GM19025 (cell line): ENCODE measurements at regions not wholly inside any gene's neighbourhood (a gene's known extent, or its start where the extent isn't known, plus 50 kb on each side); places are given as distances from the start of the nearest gene placed in this dataset.

Source experiments
- ATAC-seq: cut with Tn5 transposase; IDR thresholded peaks from one replicate; pipeline ENCODE4 v1.9.1; 2021; ENCODE audit warnings: mild to moderate bottlenecking, low read depth, moderate library complexity; ENCODE audit not compliant: unreplicated experiment

- no peak for ATAC-seq
These were observed 402.1 kb upstream of the CHD6 start for GRCh38 chr20:42020316-42020715.

GRCh38 chr20:42018979-42019378 lies 400.8 kb upstream of the CHD6 start:
- ATAC-seq: no peak

DNA sequence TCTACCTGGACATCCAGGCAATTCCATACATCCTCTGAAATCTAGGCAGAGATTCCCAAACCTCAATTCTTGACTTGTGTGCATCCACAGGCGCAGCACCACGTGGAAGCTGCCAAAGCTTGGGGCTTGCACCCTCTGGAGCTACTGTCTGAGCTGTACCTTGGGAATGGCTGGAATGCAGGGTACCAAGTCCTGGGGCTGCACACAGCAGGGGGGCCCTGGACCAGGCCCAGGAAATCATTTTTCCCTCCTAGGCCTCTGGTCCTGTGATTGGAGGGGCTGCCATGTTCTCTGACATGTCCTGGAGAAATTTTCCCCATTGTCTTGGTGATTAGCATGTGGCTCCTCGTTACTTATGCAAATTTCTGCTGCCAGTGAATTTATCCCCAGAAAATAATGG lies 391.9 kb upstream of the CHD6 start:
- no peak for ATAC-seq

DNA sequence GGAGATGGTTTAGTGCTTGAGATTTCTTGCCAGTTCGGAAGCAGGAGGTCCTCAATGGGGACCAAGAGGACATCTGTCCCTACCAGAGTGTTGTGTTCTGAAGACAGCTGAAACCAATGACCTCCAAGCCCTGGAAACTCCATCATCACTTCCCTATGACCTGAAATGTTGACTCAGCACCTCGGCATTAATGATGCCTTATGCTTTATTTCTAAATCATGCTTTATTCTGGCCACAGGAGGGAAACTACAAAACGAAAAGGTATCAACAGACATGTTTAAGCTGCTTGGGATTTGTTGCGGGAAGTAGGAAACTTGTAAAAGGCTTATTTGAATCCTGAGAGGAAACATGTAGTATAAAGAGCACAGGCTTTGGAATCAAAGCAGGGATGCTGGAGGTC lies 389.1 kb upstream of the CHD6 start:
- ATAC-seq: no peak

- ATAC-seq: no peak
These were observed 387.0 kb upstream of the CHD6 start for GRCh38 chr20:42005211-42005610.

DNA sequence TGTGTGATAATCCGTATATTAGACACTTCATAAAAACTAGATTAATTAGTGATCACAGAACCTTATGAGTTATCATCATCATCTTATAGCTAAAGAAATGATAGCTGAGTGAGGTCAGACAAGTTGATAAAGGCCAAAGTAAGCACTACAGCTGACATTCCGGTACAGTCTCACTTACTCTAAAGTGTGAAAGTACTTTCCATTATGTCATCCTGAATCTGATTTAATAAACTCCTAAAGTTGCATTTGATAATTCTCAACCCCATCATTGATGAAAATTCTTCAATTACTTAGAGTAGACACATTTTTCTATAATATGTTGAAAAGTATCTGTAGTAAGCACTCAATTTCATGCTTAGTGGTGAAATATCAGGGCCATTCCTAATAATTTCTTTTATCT lies 385.2 kb upstream of the CHD6 start:
- ATAC-seq: no peak

DNA sequence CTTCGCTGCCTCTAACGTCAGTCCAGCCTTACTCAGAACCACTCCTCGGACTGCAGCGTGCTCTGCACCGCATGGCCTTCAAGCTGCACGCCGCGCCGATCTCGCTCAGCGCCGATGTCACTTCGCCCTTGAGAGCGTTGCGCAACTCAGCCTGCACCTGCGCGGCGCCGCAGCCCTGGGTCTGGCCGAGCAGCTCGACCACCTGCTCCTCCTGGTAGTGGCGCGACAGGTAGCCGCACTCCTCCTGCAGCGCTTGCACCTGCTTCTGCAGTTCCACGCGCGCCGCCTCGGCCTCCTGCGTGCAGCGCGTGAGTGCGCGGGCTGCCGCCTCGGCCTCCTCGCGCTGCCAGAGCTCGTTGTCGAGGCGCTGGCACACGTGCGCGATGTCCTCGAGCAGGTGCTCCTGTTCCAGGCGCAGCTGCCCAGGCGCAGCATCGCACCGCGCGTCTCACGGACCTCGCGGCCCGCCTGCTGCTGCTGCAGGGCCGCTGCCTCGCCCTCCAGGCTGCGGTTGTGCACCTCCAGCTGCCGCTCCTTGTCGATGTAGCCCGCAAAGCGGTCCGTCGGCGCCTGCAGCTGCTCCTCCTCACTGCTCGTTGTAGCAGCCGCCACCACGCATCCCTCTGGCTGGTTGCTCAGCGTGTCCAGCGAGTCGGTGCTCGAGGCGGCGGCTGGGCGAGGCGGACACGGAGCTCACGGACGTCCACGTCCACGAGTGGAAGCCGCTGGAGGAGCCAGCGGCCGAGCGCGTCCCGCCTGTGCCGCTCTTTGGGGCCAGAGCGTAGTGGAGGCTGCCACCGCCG lies 380.6 kb upstream of the CHD6 start:
- ATAC-seq: no peak

DNA sequence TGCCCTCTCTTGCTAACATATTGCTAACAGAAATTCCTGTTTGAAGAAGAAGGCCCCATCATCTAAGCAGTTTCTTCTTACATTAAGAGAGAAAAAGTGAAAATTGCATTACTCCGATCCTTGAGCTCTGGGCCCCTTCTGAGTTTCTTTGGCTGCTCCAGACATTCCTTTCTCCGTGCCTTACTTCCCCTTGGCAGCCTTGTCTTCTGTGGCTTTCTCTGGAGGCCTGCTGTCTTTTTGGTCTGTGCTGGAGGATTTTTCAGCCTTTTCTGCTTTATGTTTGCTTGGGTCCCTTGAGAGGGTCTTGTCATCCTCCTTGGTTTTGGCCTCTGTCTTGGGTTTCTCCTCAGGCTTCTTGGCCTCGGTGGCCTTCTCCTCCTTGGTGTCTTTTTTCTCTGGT lies 378.8 kb upstream of the CHD6 start:
- ATAC-seq: no peak

- no peak for ATAC-seq
These were observed 374.3 kb upstream of the CHD6 start for GRCh38 chr20:41992481-41992880.

DNA sequence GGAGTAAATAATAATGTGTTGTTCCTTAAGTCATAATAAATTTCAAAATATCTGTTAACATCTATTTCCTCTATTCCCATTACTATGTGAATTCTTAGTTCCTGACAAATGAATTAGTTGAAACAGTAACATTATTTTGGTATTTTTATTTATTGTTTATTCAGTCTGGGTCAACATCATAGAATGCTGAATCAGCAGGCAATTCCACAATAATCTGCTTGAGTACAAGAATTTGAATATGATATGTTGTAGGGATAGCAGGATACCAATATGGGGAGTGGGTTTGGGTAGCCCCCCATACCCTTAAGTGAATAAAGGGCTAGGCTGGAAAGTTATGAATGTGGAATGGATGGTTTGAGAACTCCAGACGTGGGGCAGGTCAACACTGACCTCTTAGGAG lies 373.2 kb upstream of the CHD6 start:
- ATAC-seq: no peak

- no peak for ATAC-seq
These were observed 371.9 kb upstream of the CHD6 start for GRCh38 chr20:41989935-41990635.

- no peak for ATAC-seq
These were observed 371.0 kb upstream of the CHD6 start for GRCh38 chr20:41989039-41989679.

DNA sequence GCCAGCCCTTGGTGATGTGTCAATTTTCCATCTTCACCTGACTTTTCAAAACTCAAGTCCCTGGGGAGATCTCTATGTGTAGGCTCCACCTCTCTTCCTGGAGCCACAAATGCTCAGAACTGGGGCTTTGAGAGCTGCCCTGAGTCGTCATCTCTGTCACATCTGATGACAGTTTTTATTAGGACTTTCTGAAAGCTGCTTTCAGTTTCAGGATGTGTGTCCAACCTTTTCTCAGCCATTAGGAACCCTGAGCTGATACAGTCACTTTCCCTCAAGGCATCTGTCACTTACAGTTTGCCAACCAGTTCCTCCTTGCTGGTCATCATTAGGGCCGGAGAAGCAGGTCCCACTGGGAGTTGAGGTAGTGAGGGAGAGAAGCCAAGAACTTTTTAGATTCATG lies 365.9 kb upstream of the CHD6 start:
- no peak for ATAC-seq

- ATAC-seq: no peak
These were observed 365.0 kb upstream of the CHD6 start for GRCh38 chr20:41983159-41983558.

- ATAC-seq: no peak
These were observed 363.6 kb upstream of the CHD6 start for GRCh38 chr20:41981746-41982145.

GRCh38 chr20:41978875-41979274 lies 360.7 kb upstream of the CHD6 start:
- no peak for ATAC-seq

GRCh38 chr20:41978246-41978790 lies 360.1 kb upstream of the CHD6 start:
- ATAC-seq: no peak

GRCh38 chr20:41969656-41970055 lies 351.5 kb upstream of the CHD6 start:
- no peak for ATAC-seq

DNA sequence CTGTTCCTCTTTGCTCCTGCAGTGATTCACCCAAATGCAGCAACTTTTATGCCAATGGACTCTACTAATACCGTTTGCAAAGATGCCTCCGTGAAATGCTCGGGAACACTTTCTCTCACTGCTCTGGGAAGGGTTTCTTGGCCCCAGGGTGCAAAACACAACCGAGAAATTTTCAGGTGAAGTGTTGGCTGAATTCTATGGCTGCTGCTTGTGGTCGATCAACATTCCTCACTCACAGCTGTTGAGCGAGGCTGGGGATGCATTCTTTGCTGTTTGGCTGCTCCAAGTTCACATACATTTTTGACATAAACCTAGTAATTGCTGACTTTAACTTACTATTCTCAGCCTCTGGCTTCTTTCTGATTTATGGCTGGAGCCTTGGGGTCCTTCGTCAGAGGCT lies 342.0 kb upstream of the CHD6 start:
- ATAC-seq: no peak

GRCh38 chr20:41958391-41958790 lies 340.2 kb upstream of the CHD6 start:
- ATAC-seq: no peak

DNA sequence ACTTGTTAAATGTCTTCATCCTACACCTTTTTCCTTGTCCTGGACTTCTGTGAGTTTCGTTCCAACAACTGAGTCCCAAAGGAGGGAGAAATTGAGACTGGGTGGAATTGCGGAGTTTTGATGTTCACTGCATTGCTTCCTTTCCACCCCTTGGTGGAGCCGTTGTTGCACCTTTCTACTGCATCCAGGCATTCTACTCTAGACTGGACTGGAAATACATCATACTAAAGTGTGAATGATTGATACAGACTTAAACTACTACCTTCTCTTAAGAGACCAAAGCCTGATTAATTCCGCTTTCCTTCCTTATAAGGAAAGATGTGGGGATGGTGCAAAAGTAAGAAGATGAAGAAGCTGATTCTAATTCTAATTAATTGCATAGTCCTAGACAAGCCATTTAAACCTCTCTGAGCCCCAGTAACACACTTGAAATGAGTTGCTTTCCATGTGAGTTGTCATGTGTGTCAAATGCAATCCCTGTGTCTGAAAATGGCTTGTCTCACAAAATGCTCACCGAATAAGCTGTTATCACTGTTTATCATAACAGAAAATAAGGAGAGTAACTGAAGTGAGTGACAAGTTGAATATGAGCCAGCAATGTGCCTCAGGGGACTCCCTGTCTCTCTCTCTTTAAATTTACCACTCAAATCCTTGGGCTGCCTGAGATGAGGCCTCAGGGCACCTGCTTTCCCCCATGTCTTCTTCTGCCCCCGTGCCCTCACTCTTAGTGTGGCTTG lies 338.3 kb upstream of the CHD6 start:
- no peak for ATAC-seq
